Brain microvascular endothelial cell (primary cell): ENCODE measurements at regions not wholly inside any gene's neighbourhood (a gene's known extent, or its start where the extent isn't known, plus 50 kb on each side); places are given as distances from the start of the nearest gene placed in this dataset.

Experiments used
- DNase-seq: peaks from one replicate; pipeline ENCODE4 v3.0.0-alpha.2; 2020
- H3K27ac ChIP-seq: fragments of 250-450 bp; sonication (Bioruptor Pico); 2 replicates; pipeline ENCODE4 v1.5.1; 2020; ENCODE audit warnings: mild to moderate bottlenecking, moderate library complexity
- H3K27me3 ChIP-seq: fragments of 250-450 bp; sonication (Bioruptor Pico); replicated peaks from 2 replicates; pipeline ENCODE4 v1.5.1; 2020; ENCODE audit warnings: mild to moderate bottlenecking
- H3K36me3 ChIP-seq: fragments of 250-450 bp; sonication (Bioruptor Pico); replicated peaks from 2 replicates; pipeline ENCODE4 v1.5.1; 2020; ENCODE audit warnings: mild to moderate bottlenecking
- H3K4me3 ChIP-seq: 2 replicates; pipeline ENCODE4 v1.5.1; 2011; ENCODE audit warnings: low read depth, mild to moderate bottlenecking, control low read depth, low read length, moderate library complexity
- in situ Hi-C: cut with HindIII; loops from 2 replicates; pipeline ENCODE4 v1.10.0; 2017; ENCODE audit warnings: low sequenced_read_pairs, low pct_ligation_motif_present
- TF ChIP-seq, protein P1 (sequence below): IDR thresholded peaks from 2 replicates; pipeline ENCODE4 v1.5.1; 2011; ENCODE audit warnings: low read depth, mild to moderate bottlenecking, moderate library complexity, low read length, control low read depth, inconsistent platforms; ENCODE audit errors: missing control alignments

DNA sequence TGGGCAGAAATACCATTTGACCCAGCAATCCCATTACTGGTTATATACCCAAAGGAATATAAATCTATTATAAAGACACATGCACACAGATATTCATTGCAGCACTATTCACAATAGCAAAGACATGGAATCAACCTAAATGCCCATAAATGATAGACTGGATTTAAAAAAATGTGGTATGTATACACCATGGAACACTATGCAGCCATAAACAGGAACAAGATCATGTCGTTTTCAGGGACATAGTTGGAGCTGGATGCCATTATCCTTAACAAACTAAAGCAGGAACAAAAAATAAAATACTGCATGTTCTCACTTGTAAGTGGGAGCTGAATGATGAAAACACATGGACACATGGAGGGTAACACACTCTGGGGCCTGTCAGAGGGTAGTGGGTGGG, 335.6 kb downstream of the BTG1 start:
- H3K4me3 ChIP-seq, result no peak overlapping the region
- DNase-seq, result no peak
- no peak overlapping the region for H3K27ac ChIP-seq
- in situ Hi-C loops, result no loop called here
- H3K27me3 ChIP-seq, result no peaks in the 10 kb centered on the region
- TF ChIP-seq, protein P1, sequence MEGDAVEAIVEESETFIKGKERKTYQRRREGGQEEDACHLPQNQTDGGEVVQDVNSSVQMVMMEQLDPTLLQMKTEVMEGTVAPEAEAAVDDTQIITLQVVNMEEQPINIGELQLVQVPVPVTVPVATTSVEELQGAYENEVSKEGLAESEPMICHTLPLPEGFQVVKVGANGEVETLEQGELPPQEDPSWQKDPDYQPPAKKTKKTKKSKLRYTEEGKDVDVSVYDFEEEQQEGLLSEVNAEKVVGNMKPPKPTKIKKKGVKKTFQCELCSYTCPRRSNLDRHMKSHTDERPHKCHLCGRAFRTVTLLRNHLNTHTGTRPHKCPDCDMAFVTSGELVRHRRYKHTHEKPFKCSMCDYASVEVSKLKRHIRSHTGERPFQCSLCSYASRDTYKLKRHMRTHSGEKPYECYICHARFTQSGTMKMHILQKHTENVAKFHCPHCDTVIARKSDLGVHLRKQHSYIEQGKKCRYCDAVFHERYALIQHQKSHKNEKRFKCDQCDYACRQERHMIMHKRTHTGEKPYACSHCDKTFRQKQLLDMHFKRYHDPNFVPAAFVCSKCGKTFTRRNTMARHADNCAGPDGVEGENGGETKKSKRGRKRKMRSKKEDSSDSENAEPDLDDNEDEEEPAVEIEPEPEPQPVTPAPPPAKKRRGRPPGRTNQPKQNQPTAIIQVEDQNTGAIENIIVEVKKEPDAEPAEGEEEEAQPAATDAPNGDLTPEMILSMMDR, result no peak
- no peaks in the 10 kb centered on the region for H3K36me3 ChIP-seq

DNA sequence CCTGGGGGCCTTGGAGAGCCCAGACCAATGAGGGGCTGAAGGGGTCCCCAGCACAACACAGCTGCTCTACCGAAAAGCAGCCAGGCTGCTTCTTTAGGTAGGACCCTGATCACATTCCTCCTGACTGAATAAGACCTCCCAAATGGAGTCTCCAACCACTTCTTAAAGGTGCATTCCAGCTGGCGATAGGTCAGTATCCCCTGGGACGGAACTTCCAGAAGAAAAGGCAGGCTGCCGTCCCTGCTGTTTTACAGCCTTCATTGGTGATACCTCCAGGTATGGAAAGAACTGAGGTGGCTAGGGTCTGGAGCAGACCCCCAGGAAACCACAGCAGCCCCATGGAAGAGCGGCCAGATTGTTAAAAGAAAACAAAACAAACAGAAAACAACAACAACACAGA, 340.6 kb downstream of the BTG1 start:
- TF ChIP-seq, protein P1, result no peak
- in situ Hi-C loops, result no loop called here
- no peak overlapping the region for H3K27ac ChIP-seq
- no peak overlapping the region for H3K4me3 ChIP-seq
- H3K27me3 ChIP-seq, result no peaks in the 10 kb centered on the region
- H3K36me3 ChIP-seq, result no peaks in the 10 kb centered on the region
- no peak for DNase-seq

DNA sequence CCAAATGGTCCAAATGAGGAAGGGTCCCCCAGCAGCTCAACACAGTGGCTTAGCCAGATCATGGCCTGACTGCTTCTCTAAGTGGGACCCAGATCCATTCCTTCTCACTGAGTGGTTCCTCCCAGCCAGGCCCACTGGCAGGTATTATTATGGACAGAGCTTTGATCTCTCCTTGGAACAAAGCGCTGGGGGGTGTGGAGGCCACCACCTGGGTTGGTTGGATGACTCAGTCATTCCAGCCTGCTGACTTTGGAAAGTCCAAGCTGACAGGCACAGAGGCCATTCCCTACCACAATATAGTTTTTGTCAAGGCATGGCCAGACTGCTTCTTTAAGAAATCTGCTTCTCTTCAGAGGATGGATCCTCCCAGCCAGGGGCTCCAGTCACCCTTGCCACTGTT, 341.1 kb downstream of the BTG1 start:
- H3K36me3 ChIP-seq, result no peaks in the 10 kb centered on the region
- no peaks in the 10 kb centered on the region for H3K27me3 ChIP-seq
- H3K27ac ChIP-seq, result no peak overlapping the region
- no peak overlapping the region for H3K4me3 ChIP-seq
- in situ Hi-C loops, result no loop called here
- TF ChIP-seq, protein P1, result no peak
- DNase-seq, result peak; percentile 8

DNA sequence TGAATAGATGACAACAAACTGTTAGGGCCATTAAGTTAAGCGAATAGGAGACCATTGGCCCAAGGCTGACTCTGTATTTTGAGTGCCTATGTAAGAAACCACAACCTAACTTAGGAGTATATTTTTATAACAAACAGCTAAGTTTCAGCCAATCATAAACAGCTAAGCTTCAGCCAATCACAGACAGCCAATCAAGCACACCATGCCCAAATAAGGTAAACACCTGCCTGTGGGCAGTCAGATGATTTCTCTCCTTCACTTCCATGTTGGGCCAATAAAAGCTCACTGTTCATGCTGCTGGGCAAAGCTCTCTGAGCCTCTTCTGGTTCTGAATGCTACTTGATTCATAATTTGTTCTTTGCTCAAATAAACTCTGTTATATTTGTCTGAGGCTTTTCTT, 344.6 kb downstream of the BTG1 start:
- TF ChIP-seq, protein P1, result no peak

DNA sequence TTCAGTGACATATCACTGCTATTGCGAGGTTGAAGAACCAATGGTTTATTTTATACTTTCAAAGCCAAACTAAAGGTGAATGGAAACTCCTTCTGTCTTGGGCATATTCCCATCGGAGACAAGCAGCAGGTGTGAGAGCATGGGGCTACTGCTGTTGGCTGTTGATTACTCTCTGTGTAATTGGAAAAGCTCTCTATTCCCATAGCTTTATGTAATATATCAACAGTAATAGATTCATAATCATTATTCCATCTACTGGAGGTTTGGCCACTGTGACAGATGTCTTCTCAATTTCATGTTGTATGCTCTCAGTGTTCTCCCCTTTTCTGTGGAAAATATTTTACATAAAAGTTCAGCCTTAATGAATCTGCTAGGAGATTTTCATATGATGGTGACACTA, 352.0 kb downstream of the BTG1 start:
- in situ Hi-C loops, result no loop called here
- no peaks in the 10 kb centered on the region for H3K27me3 ChIP-seq
- TF ChIP-seq, protein P1, result no peak
- no peak overlapping the region for H3K27ac ChIP-seq
- no peak overlapping the region for H3K4me3 ChIP-seq
- H3K36me3 ChIP-seq, result no peaks in the 10 kb centered on the region
- no peak for DNase-seq

More for the DNA sequence above, 344.6 kb downstream of the BTG1 start:
- no peaks in the 10 kb centered on the region for H3K36me3 ChIP-seq
- in situ Hi-C loops, result no loop called here
- H3K4me3 ChIP-seq, result no peak overlapping the region
- no peak overlapping the region for H3K27ac ChIP-seq
- DNase-seq, result no peak
- no peaks in the 10 kb centered on the region for H3K27me3 ChIP-seq

DNA sequence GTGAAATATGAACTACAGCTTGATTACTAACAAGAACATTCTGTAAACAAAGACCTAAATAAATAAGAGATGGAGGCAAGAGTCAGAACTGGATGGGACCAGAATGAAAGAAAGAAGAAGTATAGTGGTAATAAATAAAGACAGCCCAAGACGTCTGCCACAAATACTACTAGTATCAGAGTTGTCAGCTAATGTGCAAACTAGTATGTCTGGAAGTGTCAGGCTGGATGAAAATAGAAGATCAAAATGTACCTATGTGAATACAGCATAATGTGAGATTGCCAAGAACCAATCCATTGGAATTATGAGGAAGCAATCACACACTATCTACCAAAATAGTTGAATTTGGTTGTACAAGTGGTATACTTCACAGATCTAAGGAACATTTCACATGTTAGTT, 353.0 kb downstream of the BTG1 start:
- no peaks in the 10 kb centered on the region for H3K36me3 ChIP-seq

More for the DNA sequence above, 353.0 kb downstream of the BTG1 start:
- TF ChIP-seq, protein P1, result no peak
- Histone ChIP-seq H3K27me3 (no peaks in the 10 kb centered on the region), H3K4me3 (no peak overlapping the region), H3K27ac (no peak overlapping the region)
- in situ Hi-C loops, result no loop called here
- DNase-seq, result no peak
